ENCODE measurements at regions not wholly inside any gene's neighbourhood (a gene's known extent, or its start where the extent isn't known, plus 50 kb on each side); places are given as distances from the start of the nearest gene placed in this dataset.

- no peak overlapping the region for H3K4me3 Mint-ChIP-seq
- Histone ChIP-seq H3K36me3 (ENCODE audit: control insufficient read depth in 2 of 2, extremely low read depth in 1 of 2, insufficient read depth in 1 of 2, low read length in 1 of 2) (no peaks in the 10 kb centered on the region), H3K27me3 (replicated peaks in 1 of 2; ENCODE audit: control insufficient read depth in 2 of 2, extremely low read depth in 1 of 2, insufficient read depth in 2 of 2, low read length in 1 of 2) (no peaks in the 10 kb centered on the region), H3K4me1 (ENCODE audit: control insufficient read depth in 1 of 2, extremely low read depth in 1 of 2, insufficient read depth in 2 of 2, low read length in 2 of 2) (no peaks in the 10 kb centered on the region), H3K27ac (ENCODE audit: low read length) (no peak overlapping the region), H3K4me3 (ENCODE audit: control insufficient read depth in 1 of 2, extremely low read depth in 1 of 2, low read length in 1 of 2) (no peak overlapping the region), H3K9me3 (no peaks in the 10 kb centered on the region)
- ChIA-PET POLR2A (no interaction called here), CTCF (no interaction called here)
- no peaks in the 10 kb centered on the region for H3K4me1 Mint-ChIP-seq
- no peaks in the 10 kb centered on the region for H3K9me3 Mint-ChIP-seq
- DNase-seq, result no peak
- WGBS (ENCODE audit: insufficient coverage), result no CpG with 5 or more reads among the region's 2 CpGs
- no peak for ATAC-seq (replicated peaks in 1 of 4)
- no peaks in the 10 kb centered on the region for H3K36me3 Mint-ChIP-seq
- no peaks in the 10 kb centered on the region for H3K27me3 Mint-ChIP-seq
- H3K27ac Mint-ChIP-seq, result no peak overlapping the region
These were observed 212.3 kb upstream of the RPS6KA3 start for GRCh38 chrX:20479048-20479447.

DNA sequence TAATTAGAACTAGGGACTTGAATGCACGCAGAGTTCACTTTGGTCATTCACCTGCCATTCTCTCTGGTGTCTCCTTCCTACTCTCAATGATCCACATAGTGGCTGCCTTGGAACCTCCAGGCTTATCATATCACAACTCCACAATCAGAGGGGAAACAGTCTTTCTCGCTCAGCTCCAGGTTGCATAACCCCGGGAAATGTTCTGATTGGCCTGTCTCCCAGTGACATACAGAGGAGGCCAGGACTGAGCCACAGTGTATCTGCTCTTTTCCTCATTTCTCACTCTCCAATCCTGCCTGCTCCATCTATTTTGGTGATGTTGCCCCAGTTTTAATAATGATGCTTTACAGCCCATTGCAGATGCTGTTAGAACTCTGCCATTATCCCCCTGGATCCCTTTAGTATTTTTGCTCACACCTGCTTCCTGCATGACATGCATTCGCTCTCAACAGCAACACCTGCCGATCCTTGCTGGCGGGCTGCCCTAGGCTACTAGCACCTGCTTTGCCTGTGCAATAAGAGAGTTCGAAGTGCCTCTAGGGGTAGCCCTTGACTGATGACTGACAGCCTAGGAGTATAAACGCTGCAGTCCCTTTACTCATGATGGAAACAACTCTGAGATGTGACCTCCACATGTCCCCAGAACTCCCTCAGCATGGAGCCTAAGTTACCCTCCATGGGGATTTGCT is 211.3 kb upstream of the RPS6KA3 start:
- ATAC-seq (replicated peaks in 1 of 4) (no peak), DNase-seq (no peak)
- H3K36me3 Mint-ChIP-seq, result no peaks in the 10 kb centered on the region
- H3K4me1 ChIP-seq (ENCODE audit: control insufficient read depth in 1 of 2, extremely low read depth in 1 of 2, insufficient read depth in 2 of 2, low read length in 2 of 2), result no peaks in the 10 kb centered on the region
- H3K27ac ChIP-seq (ENCODE audit: low read length), result no peak overlapping the region
- H3K27me3 ChIP-seq (replicated peaks in 1 of 2; ENCODE audit: control insufficient read depth in 2 of 2, extremely low read depth in 1 of 2, insufficient read depth in 2 of 2, low read length in 1 of 2), result no peaks in the 10 kb centered on the region
- ChIA-PET CTCF (no interaction called here), POLR2A (no interaction called here)
- H3K27me3 Mint-ChIP-seq, result no peaks in the 10 kb centered on the region
- WGBS (ENCODE audit: insufficient coverage), result 93% methylated on average over 5 of the region's 8 CpGs
- H3K9me3 ChIP-seq, result no peaks in the 10 kb centered on the region
- H3K36me3 ChIP-seq (ENCODE audit: control insufficient read depth in 2 of 2, extremely low read depth in 1 of 2, insufficient read depth in 1 of 2, low read length in 1 of 2), result no peaks in the 10 kb centered on the region
- H3K4me1 Mint-ChIP-seq, result no peaks in the 10 kb centered on the region
- H3K4me3 ChIP-seq (ENCODE audit: control insufficient read depth in 1 of 2, extremely low read depth in 1 of 2, low read length in 1 of 2), result no peak overlapping the region
- no peak overlapping the region for H3K27ac Mint-ChIP-seq
- H3K4me3 Mint-ChIP-seq, result no peak overlapping the region
- H3K9me3 Mint-ChIP-seq, result no peaks in the 10 kb centered on the region

DNA sequence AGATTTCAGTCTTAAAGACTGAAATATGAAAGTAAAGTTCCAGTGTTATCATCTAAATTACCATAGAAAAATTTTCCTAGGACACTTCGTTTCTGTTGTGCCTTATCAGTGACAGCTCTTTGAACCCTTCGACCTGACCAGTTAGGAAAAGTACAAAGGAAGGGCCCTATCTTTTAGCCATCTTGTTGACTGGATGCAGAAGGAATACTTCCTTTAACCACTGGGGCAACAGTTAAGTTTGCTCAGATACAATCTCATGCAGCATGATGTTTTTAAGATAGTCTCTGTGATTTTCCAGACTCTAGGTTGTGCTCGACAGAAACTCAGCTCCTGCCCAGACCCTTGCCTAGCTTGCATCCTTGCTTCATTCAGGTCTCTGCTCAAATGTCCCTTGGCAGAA is 210.5 kb upstream of the RPS6KA3 start:
- WGBS (ENCODE audit: insufficient coverage), result no CpG with 5 or more reads among the region's 3 CpGs

GRCh38 chrX:20472620-20473258 is 206.0 kb upstream of the RPS6KA3 start:
- no CpG with 5 or more reads among the region's 4 CpGs for WGBS (ENCODE audit: insufficient coverage)
- Mint-ChIP-seq H3K36me3 (no peaks in the 10 kb centered on the region), H3K9me3 (no peaks in the 10 kb centered on the region), H3K27ac (no peak overlapping the region), H3K4me1 (no peaks in the 10 kb centered on the region), H3K4me3 (no peak overlapping the region), H3K27me3 (peaks cover 0 to 3% of the 10 kb centered on the region in 2 donors)
- no peaks in the 10 kb centered on the region for H3K9me3 ChIP-seq
- H3K36me3 ChIP-seq (ENCODE audit: control insufficient read depth in 2 of 2, extremely low read depth in 1 of 2, insufficient read depth in 1 of 2, low read length in 1 of 2), result no peaks in the 10 kb centered on the region
- no peak for ATAC-seq (replicated peaks in 1 of 4)
- no peak overlapping the region for H3K27ac ChIP-seq (ENCODE audit: low read length)
- no peak overlapping the region for H3K4me3 ChIP-seq (ENCODE audit: control insufficient read depth in 1 of 2, extremely low read depth in 1 of 2, low read length in 1 of 2)
- no peaks in the 10 kb centered on the region for H3K27me3 ChIP-seq (replicated peaks in 1 of 2; ENCODE audit: control insufficient read depth in 2 of 2, extremely low read depth in 1 of 2, insufficient read depth in 2 of 2, low read length in 1 of 2)
- DNase-seq, result no peak
- H3K4me1 ChIP-seq (ENCODE audit: control insufficient read depth in 1 of 2, extremely low read depth in 1 of 2, insufficient read depth in 2 of 2, low read length in 2 of 2), result no peaks in the 10 kb centered on the region
- ChIA-PET CTCF (interaction anchor here (0.8 kb wide), 2 partner anchors 16 to 220 kb away, joined by 3 to 5 read pairs; no protein-coding TSS in a partner anchor), POLR2A (no interaction called here)

More for the DNA sequence above, 210.5 kb upstream of the RPS6KA3 start:
- Histone ChIP-seq H3K27ac (ENCODE audit: low read length) (no peak overlapping the region), H3K4me1 (ENCODE audit: control insufficient read depth in 1 of 2, extremely low read depth in 1 of 2, insufficient read depth in 2 of 2, low read length in 2 of 2) (no peaks in the 10 kb centered on the region), H3K4me3 (ENCODE audit: control insufficient read depth in 1 of 2, extremely low read depth in 1 of 2, low read length in 1 of 2) (no peak overlapping the region), H3K36me3 (ENCODE audit: control insufficient read depth in 2 of 2, extremely low read depth in 1 of 2, insufficient read depth in 1 of 2, low read length in 1 of 2) (no peaks in the 10 kb centered on the region), H3K9me3 (no peaks in the 10 kb centered on the region), H3K27me3 (replicated peaks in 1 of 2; ENCODE audit: control insufficient read depth in 2 of 2, extremely low read depth in 1 of 2, insufficient read depth in 2 of 2, low read length in 1 of 2) (no peaks in the 10 kb centered on the region)
- ATAC-seq (replicated peaks in 1 of 4) (no peak), DNase-seq (no peak)
- Mint-ChIP-seq H3K27ac (no peak overlapping the region), H3K36me3 (no peaks in the 10 kb centered on the region), H3K4me1 (no peaks in the 10 kb centered on the region), H3K9me3 (no peaks in the 10 kb centered on the region), H3K27me3 (no peaks in the 10 kb centered on the region), H3K4me3 (no peak overlapping the region)
- ChIA-PET CTCF (no interaction called here), POLR2A (no interaction called here)

DNA sequence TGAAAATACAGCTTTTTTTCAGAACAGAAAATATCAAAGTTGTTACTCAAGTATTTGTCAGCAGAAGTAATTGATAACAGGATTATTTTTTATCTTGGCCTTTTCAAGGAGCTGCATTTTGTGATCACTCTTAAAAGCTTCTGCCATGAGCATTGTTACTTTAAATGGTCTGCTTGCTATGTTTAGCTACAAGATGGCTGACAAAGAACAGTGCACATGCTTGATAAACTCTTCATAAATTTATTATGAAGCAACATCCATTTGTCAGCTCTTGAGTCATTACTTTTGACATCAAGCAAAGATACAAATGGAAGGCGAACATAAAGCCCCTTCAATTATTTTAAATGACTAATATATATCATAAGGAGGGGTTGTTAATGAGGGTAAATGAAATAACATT is 205.4 kb upstream of the RPS6KA3 start:
- no peaks in the 10 kb centered on the region for H3K36me3 Mint-ChIP-seq
- H3K9me3 ChIP-seq, result no peaks in the 10 kb centered on the region
- H3K4me3 ChIP-seq (ENCODE audit: control insufficient read depth in 1 of 2, extremely low read depth in 1 of 2, low read length in 1 of 2), result no peak overlapping the region
- no CpG with 5 or more reads among the region's 1 CpG for WGBS (ENCODE audit: insufficient coverage)
- peaks cover 0 to 7% of the 10 kb centered on the region in 2 donors for H3K27me3 Mint-ChIP-seq
- no peaks in the 10 kb centered on the region for H3K36me3 ChIP-seq (ENCODE audit: control insufficient read depth in 2 of 2, extremely low read depth in 1 of 2, insufficient read depth in 1 of 2, low read length in 1 of 2)
- H3K27ac Mint-ChIP-seq, result no peak overlapping the region
- no peak overlapping the region for H3K4me3 Mint-ChIP-seq
- H3K9me3 Mint-ChIP-seq, result no peaks in the 10 kb centered on the region
- ATAC-seq (replicated peaks in 1 of 4), result no peak
- POLR2A ChIA-PET, result no interaction called here
- CTCF ChIA-PET, result interaction anchor here (0.8 kb wide), 2 partner anchors 16 to 219 kb away, joined by 3 to 5 read pairs; no protein-coding TSS in a partner anchor
- no peak overlapping the region for H3K27ac ChIP-seq (ENCODE audit: low read length)
- H3K4me1 Mint-ChIP-seq, result no peaks in the 10 kb centered on the region
- no peaks in the 10 kb centered on the region for H3K27me3 ChIP-seq (replicated peaks in 1 of 2; ENCODE audit: control insufficient read depth in 2 of 2, extremely low read depth in 1 of 2, insufficient read depth in 2 of 2, low read length in 1 of 2)
- H3K4me1 ChIP-seq (ENCODE audit: control insufficient read depth in 1 of 2, extremely low read depth in 1 of 2, insufficient read depth in 2 of 2, low read length in 2 of 2), result no peaks in the 10 kb centered on the region
- DNase-seq, result no peak

DNA sequence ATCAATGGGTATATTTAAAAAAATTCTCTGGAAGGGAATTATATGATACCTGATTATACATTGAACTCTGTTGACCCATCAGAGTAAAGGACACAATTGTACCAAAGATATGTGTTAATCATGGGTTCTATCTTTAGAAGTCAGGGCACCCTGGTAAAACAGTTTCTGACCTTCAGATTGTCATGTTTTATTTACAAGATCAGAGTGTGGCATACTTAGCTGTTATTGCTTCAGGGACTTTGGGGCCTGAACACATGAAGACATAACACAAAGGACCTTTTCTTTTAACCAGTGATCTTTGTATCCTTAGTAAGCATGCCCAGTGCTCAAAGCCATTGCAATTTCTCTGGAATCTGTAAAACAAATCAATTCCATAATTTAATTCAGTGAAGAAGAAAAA is 204.8 kb upstream of the RPS6KA3 start:
- Mint-ChIP-seq H3K36me3 (no peaks in the 10 kb centered on the region), H3K9me3 (no peaks in the 10 kb centered on the region), H3K4me1 (no peaks in the 10 kb centered on the region), H3K27ac (no peak overlapping the region), H3K27me3 (peaks cover 0 to 7% of the 10 kb centered on the region in 2 donors), H3K4me3 (no peak overlapping the region)
- no peak overlapping the region for H3K27ac ChIP-seq (ENCODE audit: low read length)
- no peak for ATAC-seq (replicated peaks in 1 of 4)
- H3K36me3 ChIP-seq (ENCODE audit: control insufficient read depth in 2 of 2, extremely low read depth in 1 of 2, insufficient read depth in 1 of 2, low read length in 1 of 2), result no peaks in the 10 kb centered on the region
- no peaks in the 10 kb centered on the region for H3K4me1 ChIP-seq (ENCODE audit: control insufficient read depth in 1 of 2, extremely low read depth in 1 of 2, insufficient read depth in 2 of 2, low read length in 2 of 2)
- no peak for DNase-seq
- ChIA-PET CTCF (interaction anchor here in 1 of 2 donors (0.6 kb wide), 1 partner anchor 812 kb away, joined by 4 read pairs; no protein-coding TSS in a partner anchor), POLR2A (no interaction called here)
- H3K27me3 ChIP-seq (replicated peaks in 1 of 2; ENCODE audit: control insufficient read depth in 2 of 2, extremely low read depth in 1 of 2, insufficient read depth in 2 of 2, low read length in 1 of 2), result no peaks in the 10 kb centered on the region
- H3K4me3 ChIP-seq (ENCODE audit: control insufficient read depth in 1 of 2, extremely low read depth in 1 of 2, low read length in 1 of 2), result no peak overlapping the region
- H3K9me3 ChIP-seq, result no peaks in the 10 kb centered on the region

Data from T-cell (primary cell).